A673 (cell line): ENCODE measurements at regions not wholly inside any gene's neighbourhood (a gene's known extent, or its start where the extent isn't known, plus 50 kb on each side); places are given as distances from the start of the nearest gene placed in this dataset.

ENCODE experiments used
- BruUV-seq: library from RNA; stranded (reverse); fragments of 400-500 nt; replicated peaks from 2 replicates; lab custom pipeline; 2021; lab: Mats Ljungman, UMichigan
- CTCF ChIA-PET: fragments of 300-600 bp; sonication (Branson Sonifier 250); formaldehyde crosslinking; loops from one replicate; lab custom pipeline; 2022; ENCODE audit warnings: antibody characterized with exemption; lab: Charles Lee
- POLR2A ChIA-PET: fragments of 300-600 bp; sonication (Branson Sonifier 250); formaldehyde crosslinking; loops from one replicate; lab custom pipeline; 2022; ENCODE audit warnings: antibody characterized with exemption; ENCODE audit not compliant: low non-redundant PET; lab: Charles Lee
- DNase-seq: peaks from one replicate; pipeline ENCODE4 v3.0.0-alpha.2; 2015; ENCODE audit warnings: low spot score
- H3K27ac ChIP-seq: fragments of 200-600 bp; sonication (generic); 2 replicates; pipeline ENCODE4 v1.5.1; 2016; ENCODE audit warnings: mixed run types, low read depth, mild to moderate bottlenecking, mixed read lengths, antibody characterized with exemption, low read length; ENCODE audit not compliant: poor library complexity, severe bottlenecking
- H3K27me3 ChIP-seq: fragments of 200-600 bp; sonication (generic); replicated peaks from 2 replicates; pipeline ENCODE4 v1.6.1; 2017; ENCODE audit warnings: mixed run types, low read depth, mild to moderate bottlenecking, mixed read lengths, antibody characterized with exemption, low read length; ENCODE audit not compliant: insufficient read depth, poor library complexity
- H3K36me3 ChIP-seq: fragments of 200-600 bp; sonication (generic); 2 replicates; pipeline ENCODE4 v1.6.1; 2016; ENCODE audit warnings: mixed run types, mild to moderate bottlenecking, mixed read lengths, antibody characterized with exemption, low read length; ENCODE audit not compliant: insufficient read depth, poor library complexity, severe bottlenecking
- H3K4me1 ChIP-seq: fragments of 200-600 bp; sonication (generic); 2 replicates; pipeline ENCODE4 v1.6.1; 2017; ENCODE audit warnings: mixed run types, mild to moderate bottlenecking, mixed read lengths, antibody characterized with exemption, low read length; ENCODE audit not compliant: insufficient read depth, poor library complexity, severe bottlenecking
- H3K4me3 ChIP-seq: fragments of 200-600 bp; sonication (generic); 2 replicates; pipeline ENCODE4 v1.5.1; 2016; ENCODE audit warnings: low read depth, mixed run types, mild to moderate bottlenecking, mixed read lengths, low read length; ENCODE audit not compliant: poor library complexity, severe bottlenecking
- H3K9me3 ChIP-seq: fragments of 200-600 bp; sonication (generic); 2 replicates; pipeline ENCODE4 v1.6.1; 2016; ENCODE audit warnings: mixed run types, low read depth, mild to moderate bottlenecking, mixed read lengths, antibody characterized with exemption, low read length; ENCODE audit not compliant: poor library complexity, severe bottlenecking
- EZH2 ChIP-seq: fragments of 200-600 bp; sonication (generic); IDR thresholded peaks from 2 replicates; pipeline ENCODE4 v1.6.1; 2017; ENCODE audit warnings: borderline replicate concordance, low read depth, mild to moderate bottlenecking, mixed read lengths, antibody characterized with exemption, low read length; ENCODE audit not compliant: poor library complexity, severe bottlenecking
- intact Hi-C: fragments of 100-400 bp; cut with micrococcal nuclease; formaldehyde crosslinking; loops from one replicate; pipeline ENCODE4 v1.10.0; 2022; ENCODE audit not compliant: unreplicated experiment
- TF ChIP-seq, protein P1 (sequence below): fragments of 300-800, 200-600 bp; sonication (generic); conservative IDR thresholded peaks from 2 replicates; pipeline ENCODE4 v1.5.1; 2017; ENCODE audit warnings: low read depth, mild to moderate bottlenecking, antibody characterized with exemption, low read length, moderate library complexity, mixed read lengths

DNA sequence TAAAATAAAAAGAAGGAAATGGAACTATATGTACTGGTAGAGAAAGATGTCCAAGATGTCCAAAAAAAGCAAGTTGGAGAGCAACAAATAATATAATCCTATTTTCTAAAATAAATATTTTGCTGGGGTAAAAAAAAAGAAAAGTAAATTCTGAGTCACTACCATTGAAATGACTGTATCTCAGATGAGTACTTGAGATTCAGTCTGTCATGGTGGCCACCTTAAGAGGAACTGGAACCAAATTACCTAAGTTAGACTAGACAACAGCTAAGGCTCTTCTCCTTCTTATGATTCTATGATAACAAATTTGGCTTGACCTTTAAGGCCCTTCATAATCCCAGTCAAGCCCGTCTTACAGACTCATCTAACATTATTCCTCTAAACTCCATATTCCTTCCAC, 270.6 kb upstream of the HES1 start:
- Histone ChIP-seq H3K27ac (no peak overlapping the region), H3K27me3 (no peaks in the 10 kb centered on the region), H3K4me1 (no peaks in the 10 kb centered on the region), H3K36me3 (no peaks in the 10 kb centered on the region), H3K4me3 (no peak overlapping the region), H3K9me3 (no peaks in the 10 kb centered on the region)
- ChIA-PET CTCF (no interaction called here), POLR2A (no interaction called here)
- intact Hi-C loops = no loop called here
- no TSS peak for BruUV-seq
- TF ChIP-seq, protein P1, sequence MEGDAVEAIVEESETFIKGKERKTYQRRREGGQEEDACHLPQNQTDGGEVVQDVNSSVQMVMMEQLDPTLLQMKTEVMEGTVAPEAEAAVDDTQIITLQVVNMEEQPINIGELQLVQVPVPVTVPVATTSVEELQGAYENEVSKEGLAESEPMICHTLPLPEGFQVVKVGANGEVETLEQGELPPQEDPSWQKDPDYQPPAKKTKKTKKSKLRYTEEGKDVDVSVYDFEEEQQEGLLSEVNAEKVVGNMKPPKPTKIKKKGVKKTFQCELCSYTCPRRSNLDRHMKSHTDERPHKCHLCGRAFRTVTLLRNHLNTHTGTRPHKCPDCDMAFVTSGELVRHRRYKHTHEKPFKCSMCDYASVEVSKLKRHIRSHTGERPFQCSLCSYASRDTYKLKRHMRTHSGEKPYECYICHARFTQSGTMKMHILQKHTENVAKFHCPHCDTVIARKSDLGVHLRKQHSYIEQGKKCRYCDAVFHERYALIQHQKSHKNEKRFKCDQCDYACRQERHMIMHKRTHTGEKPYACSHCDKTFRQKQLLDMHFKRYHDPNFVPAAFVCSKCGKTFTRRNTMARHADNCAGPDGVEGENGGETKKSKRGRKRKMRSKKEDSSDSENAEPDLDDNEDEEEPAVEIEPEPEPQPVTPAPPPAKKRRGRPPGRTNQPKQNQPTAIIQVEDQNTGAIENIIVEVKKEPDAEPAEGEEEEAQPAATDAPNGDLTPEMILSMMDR = no peak
- no peak for TF ChIP-seq EZH2
- no peak for DNase-seq

DNA sequence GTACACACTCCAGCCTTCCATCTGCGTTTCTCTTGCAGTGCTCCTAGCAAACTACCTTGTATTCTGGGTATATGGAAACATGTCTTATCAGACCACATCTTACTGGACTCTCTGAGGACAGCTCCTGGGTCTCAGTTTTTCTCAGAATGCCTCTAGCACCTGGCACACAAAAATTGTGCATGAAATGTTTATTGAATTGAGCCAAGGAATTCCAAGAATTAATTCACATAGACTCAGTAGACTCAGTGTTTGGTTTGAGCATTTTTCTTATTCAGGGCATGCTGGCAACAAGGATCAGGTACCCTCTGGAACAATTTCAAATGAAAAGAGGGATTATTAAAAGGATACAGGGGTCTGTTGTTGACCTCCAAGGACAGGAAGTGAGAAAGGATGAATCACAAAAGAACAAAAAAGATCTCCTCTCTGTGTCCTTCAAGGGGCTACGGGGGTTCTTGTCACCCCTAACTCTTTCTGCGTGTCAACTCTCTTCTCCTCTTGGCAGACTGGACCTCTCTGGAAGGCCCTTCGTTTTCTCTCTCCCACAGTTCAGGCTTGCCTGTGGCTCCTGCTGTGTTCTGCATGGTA, 270.0 kb upstream of the HES1 start:
- Histone ChIP-seq H3K4me1 (no peaks in the 10 kb centered on the region), H3K9me3 (no peaks in the 10 kb centered on the region), H3K36me3 (no peaks in the 10 kb centered on the region), H3K4me3 (no peak overlapping the region), H3K27me3 (no peaks in the 10 kb centered on the region), H3K27ac (no peak overlapping the region)
- TF ChIP-seq, protein P1 = no peak
- TF ChIP-seq EZH2 = no peak
- no TSS peak for BruUV-seq
- no peak for DNase-seq
- intact Hi-C loops = no loop called here
- CTCF ChIA-PET = no interaction called here
- POLR2A ChIA-PET = no interaction called here

GRCh38 chr3:193868590-193868989, 267.4 kb upstream of the HES1 start:
- TF ChIP-seq, protein P1 = no peak
- no peak for TF ChIP-seq EZH2
- no peak for DNase-seq
- intact Hi-C loops = no loop called here
- H3K4me1 ChIP-seq = no peaks in the 10 kb centered on the region
- H3K4me3 ChIP-seq = no peak overlapping the region
- no peak overlapping the region for H3K27ac ChIP-seq
- POLR2A ChIA-PET = no interaction called here
- H3K27me3 ChIP-seq = no peaks in the 10 kb centered on the region
- CTCF ChIA-PET = no interaction called here
- no TSS peak for BruUV-seq
- H3K36me3 ChIP-seq = no peaks in the 10 kb centered on the region
- H3K9me3 ChIP-seq = no peaks in the 10 kb centered on the region
